ENCODE measurements at regions not wholly inside any gene's neighbourhood (a gene's known extent, or its start where the extent isn't known, plus 50 kb on each side); places are given as distances from the start of the nearest gene placed in this dataset.
"Not testable (repeated sequence)": the region's sequence is repeated elsewhere in the genome, so short reads cannot be mapped to it uniquely, and the experiment has no call there.

GRCh38 chr1:201639826-201640225 lies 100.9 kb downstream of the NAV1 start:
- ATAC-seq: no peak

GRCh38 chr1:201640624-201641023 lies 101.7 kb downstream of the NAV1 start:
- no peak for ATAC-seq

DNA sequence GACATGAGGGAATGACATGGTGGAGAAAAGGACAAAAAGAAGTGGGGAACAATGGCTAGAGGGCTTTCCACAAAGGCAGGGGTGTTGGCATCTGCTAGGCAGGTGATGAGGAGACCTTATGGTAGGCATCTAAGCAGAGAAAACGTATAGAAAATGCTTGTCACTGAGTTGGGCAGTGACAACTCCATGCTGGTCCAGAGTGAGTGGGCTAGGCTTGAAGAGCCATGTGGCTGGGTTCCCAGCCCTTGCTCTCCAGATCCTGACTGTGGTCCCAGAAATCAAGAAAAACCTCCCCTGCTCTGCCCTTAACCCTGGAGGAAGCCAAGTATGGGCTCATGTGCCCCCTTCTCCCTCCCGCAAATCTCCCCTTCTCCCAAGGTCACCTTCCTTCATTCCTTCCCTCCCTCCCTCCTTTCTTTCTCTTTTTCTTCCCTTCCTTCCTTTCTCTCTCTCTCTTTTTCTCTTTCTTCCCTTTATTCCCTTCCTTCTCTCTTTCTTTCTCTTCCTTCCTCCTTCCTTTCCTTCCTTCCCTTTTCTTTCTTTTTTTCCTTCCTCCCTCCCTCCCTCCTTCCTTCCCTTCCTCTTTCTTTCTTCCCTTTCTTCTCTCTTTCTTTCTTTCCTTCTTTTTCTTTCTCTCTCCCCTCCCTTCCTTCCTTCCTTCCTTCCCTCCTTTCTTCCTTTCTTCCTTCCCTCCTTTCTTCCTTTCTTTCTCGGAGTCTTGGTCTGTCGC lies 102.8 kb downstream of the NAV1 start:
- ATAC-seq: no peak

- ATAC-seq: no peak
These were observed 104.8 kb downstream of the NAV1 start for GRCh38 chr1:201643835-201644104.

GRCh38 chr1:201644197-201644596 lies 105.3 kb downstream of the NAV1 start:
- ATAC-seq: no peak

- not testable (repeated sequence) for ATAC-seq
These were observed 106.1 kb downstream of the NAV1 start for GRCh38 chr1:201645000-201645399.

DNA sequence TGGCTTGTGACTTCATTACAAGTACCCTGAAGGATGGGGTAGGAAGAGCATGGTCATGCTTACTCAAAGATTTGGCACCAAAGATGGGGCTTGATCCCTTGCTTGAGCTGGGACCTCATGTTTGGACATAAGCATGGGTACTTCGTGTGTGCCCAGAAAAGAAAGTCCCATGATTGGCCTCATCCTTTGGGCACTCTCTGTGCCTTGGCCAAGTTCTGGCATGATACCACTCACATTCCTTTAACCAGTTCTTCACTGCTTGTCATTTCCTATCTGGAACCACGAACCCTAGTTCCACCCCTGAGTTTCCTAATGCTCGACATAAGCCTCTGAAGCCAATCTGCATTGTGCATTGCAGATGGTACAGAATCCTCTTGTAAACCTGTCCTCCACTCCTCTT lies 107.0 kb downstream of the NAV1 start:
- ATAC-seq: no peak

DNA sequence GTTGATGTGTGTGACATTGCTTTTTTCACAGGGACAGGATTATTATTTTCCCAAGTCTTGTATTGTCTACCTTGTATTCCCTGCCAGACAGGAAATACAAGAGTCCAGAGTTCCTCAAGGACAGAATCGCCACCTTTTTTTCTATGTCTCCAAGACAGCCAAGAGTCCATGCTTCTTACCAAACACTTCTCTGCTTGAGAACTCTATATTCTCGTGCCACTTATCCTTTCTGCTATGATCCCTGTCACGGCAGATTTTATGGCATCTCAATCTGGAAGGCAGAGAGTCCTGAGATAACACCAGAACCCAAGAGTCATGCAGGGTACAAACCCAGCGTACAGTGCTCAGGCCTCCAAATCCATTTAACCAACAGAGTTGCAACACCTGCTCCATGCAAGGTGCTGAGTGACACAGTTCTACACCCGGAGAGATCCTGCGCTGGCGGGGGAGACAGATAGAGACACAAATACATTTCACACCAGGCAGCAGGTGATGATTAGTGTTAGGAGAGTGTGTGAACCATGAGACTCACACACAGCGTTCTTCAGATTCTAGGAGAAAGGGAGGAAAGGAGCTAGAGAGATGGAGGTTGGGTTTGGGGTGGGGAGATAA lies 107.6 kb downstream of the NAV1 start:
- no peak for ATAC-seq

DNA sequence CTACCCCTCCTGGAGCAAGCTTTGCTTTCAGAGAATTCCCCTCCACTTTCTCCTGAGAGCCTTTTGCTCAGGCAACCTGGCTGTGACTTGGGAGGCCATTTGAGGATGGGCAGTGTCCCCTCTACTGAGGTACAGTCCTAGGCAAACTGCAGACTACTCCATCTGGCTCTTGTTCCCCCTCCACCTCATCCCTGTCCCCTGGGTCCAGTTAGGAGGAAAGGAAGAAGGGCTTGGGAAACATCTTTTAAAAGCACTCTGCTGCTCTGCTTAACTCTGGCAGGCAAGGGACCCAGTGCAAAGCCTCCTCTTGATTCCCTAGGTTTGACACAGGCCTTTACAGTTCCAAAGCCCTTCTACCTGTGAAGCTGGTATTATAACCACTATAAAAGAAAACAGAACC lies 108.2 kb downstream of the NAV1 start:
- ATAC-seq: no peak

GRCh38 chr1:201647722-201648065 lies 108.8 kb downstream of the NAV1 start:
- no peak for ATAC-seq

GRCh38 chr1:201648066-201648906 lies 109.4 kb downstream of the NAV1 start:
- ATAC-seq: peak; percentile 5

DNA sequence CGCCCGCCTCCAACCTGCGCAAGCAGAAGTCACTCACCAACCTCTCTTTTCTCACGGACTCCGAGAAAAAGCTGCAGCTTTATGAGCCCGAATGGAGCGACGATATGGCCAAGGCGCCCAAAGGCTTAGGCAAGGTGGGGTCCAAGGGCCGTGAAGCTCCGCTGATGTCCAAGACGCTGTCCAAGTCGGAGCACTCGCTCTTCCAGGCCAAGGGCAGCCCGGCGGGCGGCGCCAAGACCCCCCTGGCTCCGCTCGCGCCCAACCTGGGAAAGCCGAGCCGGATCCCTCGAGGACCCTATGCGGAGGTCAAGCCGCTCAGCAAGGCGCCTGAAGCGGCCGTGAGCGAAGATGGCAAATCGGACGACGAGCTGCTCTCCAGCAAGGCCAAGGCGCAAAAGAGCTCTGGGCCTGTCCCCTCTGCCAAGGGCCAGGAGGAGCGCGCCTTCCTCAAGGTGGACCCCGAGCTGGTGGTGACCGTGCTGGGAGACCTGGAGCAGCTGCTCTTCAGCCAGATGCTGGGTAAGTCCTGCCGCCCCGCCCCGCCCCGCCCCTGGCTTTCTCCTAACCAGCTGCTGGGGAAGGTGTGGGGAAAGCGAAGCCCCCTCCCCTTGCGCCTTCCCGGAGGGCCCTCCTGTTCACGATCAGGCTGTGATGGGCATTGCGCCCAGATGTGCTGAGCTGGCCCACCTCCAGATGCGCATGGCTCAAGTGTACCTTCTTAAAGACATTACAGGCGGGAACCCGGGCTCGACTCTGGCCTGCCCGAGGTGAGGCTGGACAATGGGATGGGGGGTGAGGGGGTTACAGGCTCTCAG lies 110.2 kb downstream of the NAV1 start:
- peak; percentile 2 for ATAC-seq

GRCh38 chr1:201649761-201650622 lies 111.1 kb downstream of the NAV1 start:
- peak; percentile 88 for ATAC-seq

- no peak for ATAC-seq
These were observed 111.7 kb downstream of the NAV1 start for GRCh38 chr1:201650623-201650933.

- no peak for ATAC-seq
These were observed 113.3 kb downstream of the NAV1 start for GRCh38 chr1:201652181-201652580.

DNA sequence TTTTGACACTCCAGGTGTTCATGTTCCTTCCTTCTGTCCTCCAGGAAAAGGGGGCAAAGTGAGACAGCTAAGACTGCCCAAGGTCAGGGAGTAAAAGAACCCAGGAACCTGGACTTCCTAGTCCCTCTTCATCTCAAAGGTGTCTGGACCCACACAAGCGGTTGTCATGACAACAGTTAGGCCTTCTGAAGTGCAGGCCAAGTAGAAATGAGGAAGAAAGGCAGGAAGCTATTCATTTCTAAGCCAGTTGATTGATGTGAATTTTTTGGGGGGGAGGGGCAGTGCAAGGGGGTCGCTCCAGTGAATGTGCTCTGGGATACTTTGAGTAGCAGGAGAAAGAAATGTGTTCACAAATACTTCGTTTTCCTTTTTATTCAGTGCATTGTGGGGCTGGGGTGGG lies 114.3 kb downstream of the NAV1 start:
- ATAC-seq: no peak

DNA sequence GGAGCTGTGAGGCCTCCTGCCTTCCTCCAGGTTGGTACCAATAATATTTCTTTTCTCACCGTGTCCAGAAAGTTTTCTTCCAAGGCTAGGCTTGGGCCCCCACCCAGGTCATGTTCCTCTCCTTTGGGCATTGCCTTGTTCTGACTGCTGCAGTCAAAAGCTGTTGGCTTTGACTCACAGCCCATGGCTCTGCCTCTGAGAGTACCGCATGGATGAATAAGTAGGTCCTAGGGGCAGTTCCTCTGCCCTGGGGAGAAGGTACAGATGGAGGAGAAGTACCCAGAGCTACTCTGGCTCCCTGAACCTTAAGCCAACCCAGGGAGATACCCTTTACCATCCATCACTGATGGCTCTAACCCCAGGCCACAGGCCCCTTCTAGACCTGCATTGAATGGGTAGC lies 115.0 kb downstream of the NAV1 start:
- no peak for ATAC-seq

- ATAC-seq: no peak
These were observed 116.3 kb downstream of the NAV1 start for GRCh38 chr1:201655243-201655642.

GRCh38 chr1:201655910-201656309 lies 117.0 kb downstream of the NAV1 start:
- ATAC-seq: no peak

- no peak for ATAC-seq
These were observed 117.5 kb downstream of the NAV1 start for GRCh38 chr1:201656311-201657032.

DNA sequence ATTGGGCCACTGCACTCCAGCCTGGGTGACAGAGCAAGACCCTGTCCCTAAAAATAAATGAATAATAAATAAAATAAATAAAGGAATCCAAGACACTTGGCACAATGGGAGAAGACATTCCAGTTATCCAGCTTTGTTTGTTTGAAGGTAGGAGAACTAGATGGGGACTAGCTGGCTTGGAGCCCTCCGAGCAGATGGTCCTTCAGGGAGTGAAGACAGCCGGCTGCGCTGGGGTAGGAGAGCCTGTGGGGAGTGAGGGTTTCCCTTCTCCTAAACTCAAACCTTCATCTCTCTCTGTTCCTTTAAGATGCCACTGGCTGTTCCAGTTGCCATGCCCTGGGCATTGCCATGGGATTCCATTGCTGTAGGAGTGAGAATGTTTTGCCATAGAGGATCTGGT lies 120.6 kb downstream of the NAV1 start:
- no peak for ATAC-seq

Measured in esophagus mucosa (tissue), 1 donor.